T47D (cell line): ENCODE measurements at regions not wholly inside any gene's neighbourhood (a gene's known extent, or its start where the extent isn't known, plus 50 kb on each side); places are given as distances from the start of the nearest gene placed in this dataset.

Experiments
- DNase-seq, 2 experiments: peaks; one replicate each; pipeline versions ENCODE4 v3.0.0 to v3.0.0-alpha.2; 2011 to 2012; ENCODE audit warnings: low read depth in 1 of 2, low spot score in 1 of 2
- JUND ChIP-seq: IDR thresholded peaks from 2 replicates; pipeline ENCODE4 v1.6.1; 2012; ENCODE audit warnings: low read depth
- in situ Hi-C: cut with HindIII; loops from 2 replicates; pipeline ENCODE4 v1.10.0; 2016; ENCODE audit warnings: low sequenced_read_pairs, low pct_unique_long_range_greater_than_20kb

DNA sequence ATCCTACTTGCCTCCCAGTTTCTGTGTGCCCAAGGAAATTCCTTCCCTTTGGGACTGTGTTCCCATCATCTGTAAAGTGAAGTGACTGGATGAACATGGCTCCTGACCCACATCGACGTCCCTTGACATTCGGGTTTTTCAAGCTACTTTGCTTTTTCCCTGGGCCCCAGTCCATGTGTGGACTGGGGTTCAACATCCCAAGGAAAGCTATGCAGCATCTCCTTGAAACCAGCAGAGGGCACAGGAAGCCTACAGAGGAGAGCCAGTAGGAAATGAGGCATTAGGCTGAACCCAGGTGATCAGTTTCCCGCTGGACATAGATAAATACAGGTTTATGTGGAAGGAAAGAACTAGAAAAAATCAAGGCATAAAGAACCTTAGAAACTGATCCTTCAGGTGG is 145.1 kb upstream of the ARHGEF9 start:
- TF ChIP-seq JUND: no peak
- in situ Hi-C loops: no loop called here
- peak; percentile 11 to 36 for DNase-seq

DNA sequence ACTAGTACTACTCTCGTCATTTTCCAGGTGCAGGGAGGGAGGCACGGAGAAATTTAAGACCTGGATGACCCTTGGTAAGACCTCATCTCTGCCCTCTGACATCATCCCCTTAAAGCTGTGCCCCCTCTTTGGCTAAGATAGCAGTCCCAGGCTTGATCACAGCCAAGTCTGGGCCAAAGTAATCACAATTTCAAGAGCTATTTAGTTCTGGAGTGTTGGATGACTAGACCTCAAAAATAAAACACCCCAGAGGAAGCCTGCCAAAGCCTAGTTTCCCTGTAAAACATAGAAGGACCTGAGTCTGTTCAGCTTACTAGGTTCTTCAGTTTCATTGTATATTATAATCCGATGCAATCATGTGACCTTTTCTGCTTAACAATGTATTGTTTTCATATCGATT is 144.6 kb upstream of the ARHGEF9 start:
- no peak for DNase-seq
- no peak for TF ChIP-seq JUND
- in situ Hi-C loops: no loop called here

DNA sequence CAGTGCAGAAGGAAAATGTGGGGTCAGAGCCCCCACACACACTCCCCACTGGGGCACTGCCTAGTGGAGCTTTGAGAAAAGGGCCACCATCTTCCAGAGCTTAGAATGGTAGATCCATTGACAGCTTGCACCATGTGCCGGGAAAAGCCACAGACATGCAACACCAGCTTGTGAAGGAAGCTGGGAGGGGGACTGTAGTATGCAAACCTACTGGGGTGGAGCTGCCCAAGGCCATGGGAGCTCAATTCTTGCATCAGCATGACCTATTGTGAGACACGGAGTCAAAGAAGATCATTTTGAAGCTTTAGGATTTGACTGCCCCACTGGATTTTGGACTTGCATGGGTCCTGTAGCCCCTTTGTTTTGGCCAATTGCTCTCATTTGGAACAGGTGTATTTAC is 142.8 kb upstream of the ARHGEF9 start:
- no peak for DNase-seq
- TF ChIP-seq JUND: no peak
- in situ Hi-C loops: no loop called here

DNA sequence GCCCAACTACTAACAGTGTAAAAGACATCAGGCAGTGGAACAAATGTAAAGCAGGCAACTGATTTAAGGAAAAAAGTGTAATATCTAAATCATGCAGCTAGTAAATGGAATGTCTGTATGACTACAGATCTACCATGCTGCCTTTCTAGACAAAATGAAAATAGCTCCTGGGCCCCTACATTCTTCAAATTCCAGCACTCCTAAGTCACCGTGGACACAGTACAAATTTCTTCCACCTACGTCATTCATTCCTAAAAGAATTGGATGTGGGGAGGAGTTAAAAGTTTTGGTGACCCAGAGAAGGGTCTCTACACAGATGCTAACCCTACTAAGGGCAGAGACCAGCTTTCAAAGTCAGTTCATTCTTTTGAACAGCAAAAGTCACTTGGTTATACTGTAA is 137.2 kb upstream of the ARHGEF9 start:
- no peak for TF ChIP-seq JUND
- in situ Hi-C loops: no loop called here
- DNase-seq: peak in 1 of 2 experiments; percentile 2

DNA sequence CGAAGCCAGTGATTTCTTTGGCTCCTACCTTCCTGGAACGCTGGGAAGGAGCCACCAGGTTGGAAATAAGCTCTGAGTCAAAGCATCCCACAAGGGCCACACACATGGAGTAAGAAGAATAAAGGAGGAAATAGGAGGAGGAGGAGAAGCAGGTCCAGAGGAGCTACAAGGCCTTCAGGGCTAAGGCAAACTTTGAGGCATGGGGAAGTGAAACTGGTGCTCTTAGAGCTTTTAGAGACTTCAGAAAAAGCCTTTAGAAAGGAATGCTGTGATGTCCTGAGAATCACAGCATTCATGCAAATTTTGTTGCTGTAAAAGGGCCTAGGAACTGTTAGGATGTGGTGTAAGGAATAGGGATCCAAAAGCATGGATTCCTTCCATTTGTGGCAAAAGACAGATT is 135.9 kb upstream of the ARHGEF9 start:
- in situ Hi-C loops: no loop called here
- no peak for DNase-seq
- no peak for TF ChIP-seq JUND

DNA sequence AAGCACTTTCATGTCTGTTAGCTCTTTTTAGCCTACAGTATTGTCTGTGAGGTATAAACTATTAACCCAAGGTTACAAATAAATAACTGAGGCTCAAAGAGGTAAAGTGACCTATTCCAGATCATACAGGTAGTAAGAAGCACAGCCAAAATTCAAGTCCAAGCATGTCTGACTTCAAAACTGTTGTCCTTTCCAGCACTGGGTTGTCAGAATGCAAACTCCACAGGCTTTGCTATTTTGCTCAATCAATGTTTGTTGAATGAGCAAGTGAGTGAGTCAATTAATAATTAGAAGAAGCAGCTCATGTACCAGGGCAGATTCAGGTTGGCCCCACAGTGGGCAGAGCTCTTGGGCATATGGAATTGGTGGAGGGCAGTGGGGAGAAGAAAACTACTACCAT is 134.1 kb upstream of the ARHGEF9 start:
- in situ Hi-C loops: no loop called here
- no peak for DNase-seq
- no peak for TF ChIP-seq JUND

DNA sequence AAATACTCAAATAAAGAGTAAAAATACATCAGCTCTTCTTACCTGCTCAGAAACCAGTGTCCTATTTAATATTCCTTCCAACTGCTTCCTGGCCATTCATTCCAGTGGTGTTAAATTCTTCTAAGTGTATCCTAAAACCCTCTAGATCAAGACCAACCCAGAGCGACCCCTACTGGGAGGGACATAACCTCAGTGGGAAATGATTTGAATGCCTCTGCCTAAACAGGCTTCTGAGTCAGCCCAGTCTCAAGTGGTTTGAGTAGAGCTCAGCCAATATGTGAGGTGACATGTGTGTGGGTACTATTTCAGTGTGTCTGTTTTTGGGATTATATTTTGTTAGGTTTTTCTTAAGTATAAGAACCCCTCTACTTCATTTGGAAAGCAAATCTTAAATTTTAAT is 133.6 kb upstream of the ARHGEF9 start:
- in situ Hi-C loops: no loop called here
- TF ChIP-seq JUND: no peak
- peak in 1 of 2 experiments; percentile 13 for DNase-seq

DNA sequence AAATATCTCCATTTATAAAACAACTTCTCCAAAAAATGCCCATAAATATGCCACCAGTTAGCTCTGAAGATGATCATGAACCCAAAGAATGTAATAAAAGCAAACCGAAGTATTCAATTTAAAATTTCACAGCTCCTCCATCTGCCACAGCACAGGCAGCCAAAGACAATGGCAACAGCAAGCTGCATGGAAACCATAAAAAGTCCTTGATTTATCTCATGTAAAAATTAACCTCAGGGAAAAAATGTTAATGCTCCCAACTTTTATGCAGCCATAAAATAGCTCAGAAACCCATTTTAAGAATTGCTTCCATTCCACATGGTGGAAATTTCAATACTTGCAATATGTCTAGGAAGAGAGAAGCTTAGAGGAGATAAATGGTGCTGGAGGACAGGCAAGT is 132.3 kb upstream of the ARHGEF9 start:
- in situ Hi-C loops: no loop called here
- TF ChIP-seq JUND: no peak
- no peak for DNase-seq

DNA sequence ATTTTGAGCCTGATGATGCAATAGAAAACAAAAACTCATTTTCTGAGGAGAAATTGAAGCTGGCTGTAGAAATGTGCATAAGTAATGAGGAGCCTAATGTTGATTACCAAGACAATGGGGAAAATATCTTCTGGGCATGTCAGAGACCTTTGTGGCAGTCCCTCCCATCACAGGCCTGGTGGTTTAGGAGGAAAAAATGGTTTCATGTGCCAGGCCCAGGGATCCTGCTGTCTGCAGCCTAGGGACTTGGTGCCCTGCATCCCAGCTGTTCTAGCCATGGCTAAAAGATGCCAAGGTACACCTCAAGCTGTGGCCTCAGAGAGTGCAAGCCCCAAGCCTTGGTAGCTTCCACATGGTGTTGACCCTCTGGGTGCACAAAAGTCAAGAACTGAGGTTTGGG is 128.7 kb upstream of the ARHGEF9 start:
- TF ChIP-seq JUND: no peak
- in situ Hi-C loops: no loop called here
- no peak for DNase-seq

DNA sequence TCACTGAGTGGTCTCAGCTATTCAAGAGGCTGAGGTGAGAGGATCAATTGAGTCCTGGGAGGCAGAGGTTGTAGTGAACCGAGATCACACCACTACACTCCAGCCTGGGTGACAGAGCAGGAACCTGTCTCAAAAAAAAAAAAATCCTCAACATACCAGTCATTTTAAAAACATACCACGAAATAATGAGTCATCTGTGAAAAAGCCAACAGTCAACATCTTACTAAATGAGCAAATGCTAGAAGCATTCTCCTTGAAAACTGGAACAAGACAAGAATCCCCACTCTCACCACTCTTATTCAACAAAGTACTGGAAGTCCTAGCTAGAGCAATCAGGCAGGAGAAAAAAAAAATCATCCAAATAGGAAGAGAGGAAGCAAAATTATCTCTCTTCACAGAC is 104.0 kb upstream of the ARHGEF9 start:
- TF ChIP-seq JUND: no peak
- DNase-seq: no peak

DNA sequence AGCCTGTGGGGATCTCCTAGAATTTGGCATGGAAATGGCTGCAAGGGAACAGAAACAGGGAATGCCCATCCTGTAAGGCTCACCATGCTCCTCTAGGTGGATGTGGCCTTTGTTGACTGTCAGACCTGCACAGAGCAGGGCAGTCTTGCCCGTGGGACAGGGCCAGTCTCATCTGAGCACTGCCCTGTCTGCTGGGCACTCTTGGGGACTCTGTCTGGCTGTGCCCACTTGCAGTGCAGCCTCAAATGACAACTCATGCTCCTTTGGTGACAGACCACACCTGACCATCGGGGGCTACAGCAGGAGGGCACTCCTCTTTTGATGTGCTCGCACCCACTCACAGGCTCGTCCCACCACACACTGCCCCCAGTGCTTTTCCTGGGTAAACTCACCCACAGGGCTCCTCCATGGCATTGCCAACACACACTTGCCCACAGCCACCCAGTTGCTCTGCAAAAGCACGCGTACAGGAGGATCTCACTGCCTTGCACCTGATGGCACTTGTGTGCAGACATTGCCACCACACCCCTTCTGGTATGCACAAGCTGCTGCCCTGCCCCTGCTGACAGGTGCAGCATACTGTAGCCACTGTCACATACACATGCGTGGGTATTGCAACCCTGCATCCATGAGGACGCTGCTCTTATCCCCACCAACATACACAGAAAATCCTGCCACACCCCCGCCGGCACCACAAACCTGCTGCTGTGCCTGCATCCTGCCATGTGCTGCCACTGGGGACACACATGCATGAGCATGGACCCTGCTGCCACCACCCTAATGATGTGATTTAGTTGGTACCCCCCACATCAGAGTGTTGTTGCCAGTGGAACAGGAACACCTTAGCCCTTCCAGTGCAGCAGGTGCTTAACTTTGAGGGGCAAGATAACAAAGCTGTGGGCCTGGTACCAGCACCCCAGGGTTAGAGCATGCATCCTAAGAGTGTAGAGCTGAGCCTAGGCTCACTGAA is 100.1 kb upstream of the ARHGEF9 start:
- no peak for DNase-seq
- in situ Hi-C loops: no loop called here
- TF ChIP-seq JUND: no peak

More for the DNA sequence above, 104.0 kb upstream of the ARHGEF9 start:
- in situ Hi-C loops: no loop called here

DNA sequence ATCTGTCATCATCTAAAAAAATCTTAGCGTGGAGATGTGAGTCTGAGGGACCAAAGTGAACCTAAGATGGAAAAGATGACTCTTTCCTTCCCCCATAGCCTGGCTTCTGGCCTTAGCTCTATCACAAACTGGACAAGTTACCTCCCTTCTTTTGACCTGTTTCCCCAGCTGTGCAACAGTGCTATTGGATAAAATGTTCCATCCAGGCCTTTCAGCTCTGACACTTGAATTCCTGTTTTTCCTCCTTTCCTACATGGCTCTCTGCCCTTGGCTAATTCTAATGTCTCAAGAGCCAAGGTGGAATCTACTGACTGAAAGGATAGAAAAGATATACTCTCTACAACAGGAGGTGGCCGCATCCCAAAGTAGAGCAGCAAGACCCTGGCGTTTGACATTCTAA is 84.5 kb upstream of the ARHGEF9 start:
- DNase-seq: no peak
- TF ChIP-seq JUND: no peak
- in situ Hi-C loops: no loop called here

DNA sequence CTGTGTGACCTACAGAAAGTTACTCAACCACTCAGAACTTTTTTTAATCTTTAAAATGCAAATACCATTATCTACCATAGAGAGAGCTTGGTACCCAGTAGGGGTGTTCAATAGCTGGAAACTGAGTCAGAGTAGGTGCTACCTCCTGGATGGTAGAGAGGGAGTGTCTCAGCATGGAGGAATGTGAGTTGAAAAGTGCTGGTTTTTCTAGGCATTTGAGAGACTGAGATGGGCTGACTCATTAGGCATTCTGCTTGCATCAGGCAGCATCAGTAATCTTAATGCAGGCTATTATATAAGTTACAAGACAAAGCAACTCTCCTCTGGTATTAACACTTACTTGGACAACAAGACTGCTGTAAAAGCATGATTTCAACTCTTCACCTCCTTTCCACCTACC is 70.9 kb upstream of the ARHGEF9 start:
- in situ Hi-C loops: no loop called here
- TF ChIP-seq JUND: no peak
- no peak for DNase-seq

DNA sequence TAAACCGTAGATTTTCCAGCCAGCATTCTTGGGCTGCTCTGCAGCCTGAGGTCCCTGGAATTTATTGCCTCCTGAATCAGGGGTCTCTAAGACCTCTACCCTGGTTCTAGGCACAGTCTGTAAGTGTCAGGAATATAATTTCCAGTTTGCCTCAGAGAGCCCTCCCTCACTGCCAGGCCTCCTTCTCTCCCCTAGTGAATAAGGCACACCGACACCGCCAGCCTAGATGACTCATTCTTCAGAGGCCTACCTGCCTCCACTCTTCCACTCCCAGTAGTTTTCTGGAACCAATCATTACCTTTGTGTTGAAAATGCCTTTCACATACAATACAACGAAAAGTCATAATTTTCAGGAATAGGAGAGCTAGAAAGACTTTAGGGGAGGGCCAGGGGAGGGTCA is 50.3 kb upstream of the ARHGEF9 start:
- in situ Hi-C loops: no loop called here
- TF ChIP-seq JUND: no peak
- no peak for DNase-seq
